GM18873 (cell line): ENCODE measurements at regions not wholly inside any gene's neighbourhood (a gene's known extent, or its start where the extent isn't known, plus 50 kb on each side); places are given as distances from the start of the nearest gene placed in this dataset.

Source experiments
- ATAC-seq: cut with Tn5 transposase; IDR thresholded peaks from one replicate; pipeline ENCODE4 v1.9.1; 2021; ENCODE audit warnings: mild to moderate bottlenecking, moderate library complexity, moderate number of reproducible peaks; ENCODE audit not compliant: unreplicated experiment, low FRiP score

DNA sequence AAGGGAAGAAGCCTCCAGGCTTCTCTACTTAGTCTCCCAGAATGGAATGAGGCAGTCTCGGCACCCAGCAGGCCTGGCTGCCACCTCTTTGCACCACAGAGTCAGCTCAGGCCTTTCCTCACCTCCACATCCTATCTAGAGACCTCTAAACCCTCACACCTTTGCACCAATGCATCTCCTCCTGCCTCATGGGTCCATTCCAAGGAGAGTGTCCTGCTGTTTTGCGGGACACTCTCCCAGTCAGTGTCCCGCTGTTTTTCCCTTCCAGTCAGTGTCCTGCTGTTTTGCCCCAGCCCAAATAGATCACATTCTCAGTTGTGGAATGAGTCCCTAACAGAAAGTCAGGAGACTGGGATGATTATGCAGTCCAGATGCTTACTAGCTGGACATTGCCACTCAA lies 185.6 kb upstream of the CAMK1G start:
- ATAC-seq = no peak

DNA sequence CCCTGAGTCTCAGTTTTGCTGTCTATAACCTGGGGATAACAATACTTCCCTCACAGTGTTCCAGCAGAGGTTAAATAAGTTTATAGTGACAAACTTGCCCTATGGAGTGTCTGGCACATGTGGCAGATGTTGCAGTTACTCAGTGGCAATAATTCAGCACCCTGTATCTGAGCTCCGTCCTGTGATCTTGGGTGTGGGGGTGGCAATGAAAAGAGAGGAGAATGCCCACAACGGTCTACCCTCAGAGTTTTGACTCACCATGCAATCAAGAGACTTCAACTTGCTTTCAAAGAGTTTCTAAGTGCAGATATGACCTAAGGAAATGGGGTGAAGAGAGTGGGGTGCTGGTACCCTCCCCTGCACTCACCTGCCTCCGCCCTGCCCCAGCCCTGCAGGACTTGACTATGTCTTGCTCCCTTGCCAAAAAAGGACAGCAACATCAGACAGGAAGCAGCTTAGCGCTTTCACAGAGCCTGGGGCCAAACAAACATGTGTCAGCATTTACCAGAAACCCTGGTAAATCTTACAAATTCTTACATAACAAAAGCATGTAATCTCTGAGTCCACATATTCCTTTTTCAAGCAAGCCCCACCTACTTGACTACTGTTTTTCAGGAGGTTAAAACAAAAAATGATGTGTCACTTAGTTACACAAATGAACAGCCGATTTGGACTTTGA lies 185.1 kb upstream of the CAMK1G start:
- no peak for ATAC-seq

DNA sequence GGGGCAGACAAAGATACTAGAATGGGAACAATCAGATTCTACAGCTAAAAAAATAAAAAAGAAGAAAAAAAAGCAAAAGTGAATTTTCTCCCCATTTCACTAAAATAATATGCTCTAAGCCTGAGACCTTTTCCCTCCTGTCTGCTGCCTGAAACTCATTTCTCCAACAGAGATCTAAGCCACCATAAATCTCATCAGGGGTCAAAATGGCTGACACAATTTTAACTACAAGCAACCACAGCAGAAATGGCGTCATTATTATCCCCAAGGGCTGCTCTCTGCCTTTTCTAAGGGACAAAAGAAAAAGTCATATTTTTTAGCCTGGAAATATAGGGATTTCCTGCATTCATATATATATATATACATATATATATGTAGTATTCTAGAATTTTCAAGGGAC lies 183.7 kb upstream of the CAMK1G start:
- no peak for ATAC-seq

DNA sequence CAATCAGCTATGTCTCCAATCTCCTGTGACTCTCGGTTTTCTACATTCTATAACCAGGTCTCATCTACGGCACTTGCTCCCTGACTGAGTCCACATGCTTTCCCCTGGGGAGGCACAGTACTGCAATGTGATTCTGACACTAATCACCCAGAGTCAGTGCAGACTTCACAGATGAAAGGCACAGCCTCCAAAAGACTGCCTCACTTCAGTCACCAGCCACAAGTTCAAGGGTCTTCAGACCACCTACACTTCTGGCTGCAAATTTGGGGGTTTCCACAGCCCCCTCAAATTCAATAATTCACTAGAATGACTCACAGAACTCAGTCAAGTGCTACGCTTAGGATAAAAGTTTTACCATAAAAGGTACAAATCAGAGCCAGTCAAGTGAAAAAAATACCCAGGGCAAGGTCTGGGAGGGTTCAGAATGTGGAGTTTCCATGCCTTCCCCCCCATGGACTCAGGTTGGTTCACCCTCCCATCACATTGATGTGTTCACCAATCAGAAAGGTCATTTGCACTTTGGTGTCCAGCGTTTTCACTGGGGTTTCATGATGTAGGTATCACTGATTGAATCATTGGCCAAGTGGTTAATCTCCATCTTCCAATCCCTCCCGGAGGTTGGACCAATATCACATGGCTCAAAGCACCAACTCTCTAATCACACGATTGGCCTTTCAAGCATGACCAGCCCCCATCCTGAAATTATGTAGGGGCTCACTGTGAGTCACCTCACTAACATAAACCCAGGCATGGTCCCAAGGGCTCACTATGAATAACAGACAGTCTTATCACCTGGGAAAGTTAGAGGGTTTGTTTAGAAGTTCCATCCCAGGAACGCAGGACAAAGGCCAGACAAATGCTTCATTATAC lies 182.9 kb upstream of the CAMK1G start:
- no peak for ATAC-seq

DNA sequence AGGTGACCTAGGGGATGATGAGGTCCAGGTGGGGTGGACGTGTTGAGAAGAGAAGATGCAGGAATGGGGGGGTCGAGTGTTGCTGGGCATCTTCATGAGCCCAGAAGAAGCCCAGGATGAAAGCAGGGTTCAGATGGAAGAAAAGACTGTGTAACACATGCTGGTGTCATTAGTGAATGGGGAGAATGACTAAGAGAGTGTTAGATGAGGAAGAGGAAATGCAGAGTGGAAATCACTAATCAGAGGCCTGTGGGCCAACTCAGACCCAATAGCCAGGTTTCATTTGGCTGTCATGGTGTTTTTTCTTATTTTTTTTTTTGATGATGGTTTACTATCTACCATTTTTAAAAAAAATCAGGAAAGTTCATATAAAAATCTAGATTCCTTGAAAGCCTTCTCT lies 180.8 kb upstream of the CAMK1G start:
- ATAC-seq = no peak

DNA sequence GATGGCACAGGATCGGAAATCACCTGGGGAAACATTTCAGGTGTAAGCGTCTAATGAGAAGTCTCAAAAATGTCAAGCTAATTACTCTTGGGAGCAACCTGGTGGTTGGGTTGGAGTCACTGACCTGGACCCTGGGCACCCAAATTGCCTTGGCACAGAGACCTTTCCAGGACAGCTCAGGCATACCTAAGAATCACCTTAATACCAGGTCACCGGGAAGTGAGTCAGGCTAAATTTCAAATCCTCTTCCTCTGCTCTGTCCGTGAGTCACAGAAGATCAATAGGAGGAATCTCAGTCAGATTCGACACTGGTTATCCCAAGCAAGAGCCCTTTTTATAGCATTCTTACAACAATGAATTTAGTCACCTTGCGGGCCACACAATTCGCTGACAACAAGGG lies 179.6 kb upstream of the CAMK1G start:
- no peak for ATAC-seq

DNA sequence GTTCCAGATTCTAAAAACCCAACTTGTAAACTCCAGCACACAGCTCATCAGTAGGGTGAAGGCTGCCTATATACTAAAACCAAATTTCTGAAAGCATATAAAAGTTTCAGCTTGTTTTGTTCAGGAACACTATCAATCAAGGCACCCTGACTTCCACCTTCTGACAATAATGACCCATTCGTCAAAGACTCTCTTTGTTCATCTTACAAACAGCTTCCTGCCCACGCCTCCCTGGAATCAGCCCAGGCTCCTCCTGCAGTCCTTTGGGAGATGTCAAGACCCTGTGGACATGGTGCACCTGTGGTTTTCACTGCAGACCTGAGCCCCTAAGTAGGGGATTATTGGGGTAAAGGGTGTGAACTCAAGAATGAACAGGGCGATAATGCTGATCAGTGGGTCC lies 178.9 kb upstream of the CAMK1G start:
- ATAC-seq = no peak

DNA sequence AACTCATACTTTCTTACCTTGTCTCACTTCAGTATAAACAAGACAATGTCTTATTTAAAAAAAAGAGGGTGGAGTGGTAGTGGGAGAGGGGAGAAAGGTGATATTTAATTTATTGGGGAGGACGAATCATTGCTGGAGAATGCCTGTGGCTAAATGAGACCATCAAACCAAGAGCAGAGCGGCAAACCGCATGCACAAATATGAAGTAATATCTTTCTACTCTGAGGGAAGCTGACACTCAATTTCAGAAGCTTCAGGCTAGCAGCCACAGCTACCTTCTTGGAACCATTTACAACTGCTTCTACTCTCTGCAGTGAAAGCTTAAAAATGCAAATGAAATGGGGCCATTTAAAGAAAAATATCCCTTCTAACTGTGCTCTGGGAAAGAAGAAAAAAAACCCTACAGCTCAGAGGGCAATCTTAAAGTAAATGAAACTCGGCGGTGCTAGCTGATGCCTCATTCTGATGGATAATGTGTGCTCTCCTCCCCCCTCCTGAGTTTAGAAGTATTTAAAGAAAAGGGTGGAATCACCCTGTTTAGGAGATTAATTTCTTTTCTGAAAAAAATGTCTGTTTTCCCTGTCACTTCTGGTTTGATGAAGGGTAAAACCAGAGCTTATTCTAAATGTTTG lies 178.2 kb upstream of the CAMK1G start:
- no peak for ATAC-seq

DNA sequence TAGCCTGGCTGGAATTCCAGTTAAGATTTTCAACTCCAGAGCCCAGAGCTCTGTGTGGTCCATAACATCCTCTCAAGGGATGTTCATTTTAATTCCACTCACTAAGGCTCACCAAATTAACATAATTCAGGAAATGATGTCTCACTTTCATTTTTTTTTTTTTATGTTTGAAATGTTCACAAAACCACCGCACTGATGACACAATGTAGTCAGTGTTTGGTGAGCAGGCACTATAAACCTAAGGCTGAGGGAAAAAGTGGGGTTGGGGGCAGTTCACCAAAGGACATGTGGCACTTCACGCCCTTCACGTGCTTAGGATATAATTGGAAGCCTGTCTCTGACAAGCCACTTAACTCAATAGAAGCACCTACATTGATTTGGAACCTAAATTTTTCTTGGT lies 177.3 kb upstream of the CAMK1G start:
- no peak for ATAC-seq

DNA sequence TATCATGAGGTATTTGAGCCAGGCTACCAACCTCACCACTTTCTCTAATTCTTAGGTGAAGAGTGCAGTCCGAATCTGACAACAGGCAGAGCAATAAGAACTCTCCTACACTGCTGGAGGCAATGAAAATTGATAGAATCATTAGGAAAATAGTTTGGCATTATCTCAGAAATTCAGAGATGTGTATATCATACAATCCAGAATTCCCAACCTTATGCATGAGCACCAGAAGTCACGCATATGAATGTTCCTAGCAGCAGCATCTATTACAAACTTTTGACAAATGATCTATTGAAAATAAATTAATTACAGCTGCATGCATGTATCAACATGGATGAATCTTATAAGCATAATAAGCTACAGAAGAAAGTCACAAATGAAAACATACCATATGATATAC lies 176.9 kb upstream of the CAMK1G start:
- no peak for ATAC-seq

DNA sequence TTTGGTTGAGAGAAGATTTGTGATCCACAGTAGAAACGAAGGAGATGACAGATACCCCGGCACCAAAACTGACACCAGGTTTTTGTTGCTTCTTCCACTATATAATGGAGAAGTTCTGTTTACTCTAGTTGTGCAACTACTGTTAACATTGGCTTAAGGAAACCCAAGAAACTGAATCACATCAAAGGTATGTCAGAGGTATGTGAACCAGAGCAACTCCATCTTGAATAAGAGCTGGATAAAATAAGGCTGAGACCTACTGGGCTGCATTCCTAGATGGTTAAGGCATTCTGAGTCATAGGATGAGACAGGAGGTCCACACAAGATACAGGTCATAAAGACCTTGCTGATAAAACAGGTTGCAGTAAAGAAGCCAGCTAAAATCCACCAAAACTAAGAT lies 173.7 kb upstream of the CAMK1G start:
- ATAC-seq = no peak

DNA sequence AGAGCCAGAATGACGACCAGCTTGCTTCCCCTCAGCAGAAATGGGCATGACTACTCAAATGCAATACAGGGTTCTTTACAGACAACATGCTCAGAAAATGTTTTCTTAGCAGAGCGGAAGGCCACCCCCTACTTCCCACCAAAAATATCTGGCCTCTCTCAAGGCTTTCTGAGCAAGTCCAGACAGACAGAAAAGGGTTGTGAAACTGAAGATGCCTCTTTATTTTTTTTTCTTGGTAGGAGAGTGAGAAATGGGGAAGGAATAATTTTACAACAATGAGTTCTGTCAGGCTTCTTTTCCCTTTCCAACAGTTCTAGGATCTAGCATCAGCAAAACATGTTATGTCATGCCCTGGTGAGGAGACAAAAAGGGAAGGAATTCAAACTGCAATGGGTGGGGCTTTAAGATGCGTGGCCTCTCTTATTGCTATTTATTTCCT lies 172.0 kb upstream of the CAMK1G start:
- no peak for ATAC-seq

DNA sequence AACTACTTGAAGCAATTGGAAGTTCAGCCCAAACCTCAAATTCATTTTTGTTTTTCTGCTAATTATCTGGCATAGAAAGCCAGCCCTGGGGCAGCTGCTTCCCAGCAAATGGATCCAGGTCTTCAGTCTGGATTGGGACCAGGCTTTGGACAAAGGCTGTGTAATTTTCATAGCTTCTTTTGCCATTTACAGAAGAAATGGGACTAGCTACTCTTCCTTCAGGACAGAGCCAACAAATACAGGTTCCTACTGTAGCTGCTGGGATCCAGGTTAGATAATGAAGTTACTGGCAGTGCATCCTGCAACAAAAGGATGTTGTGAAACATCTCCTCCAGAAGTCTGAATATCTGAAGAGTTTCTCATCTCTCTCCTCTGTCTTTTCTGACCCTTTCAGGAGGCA lies 171.5 kb upstream of the CAMK1G start:
- no peak for ATAC-seq

DNA sequence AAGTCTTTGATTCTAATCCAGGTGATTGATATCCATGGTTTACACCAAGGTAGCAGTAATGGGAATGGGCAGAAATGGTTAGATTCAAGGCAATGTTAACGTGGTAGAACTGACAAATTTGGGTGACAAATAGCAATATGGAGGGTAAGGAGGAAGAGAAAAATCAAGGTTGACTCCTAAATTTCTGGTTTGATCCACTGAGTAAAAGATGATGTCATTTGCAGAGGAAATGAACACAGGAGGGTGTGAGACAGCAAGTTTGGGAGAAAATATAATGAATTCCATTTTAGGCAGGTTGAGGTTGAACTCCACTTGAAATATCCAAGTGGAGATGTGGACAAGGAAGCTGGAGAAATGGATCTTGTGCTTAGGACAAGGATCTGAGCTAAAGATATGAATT lies 170.9 kb upstream of the CAMK1G start:
- ATAC-seq = no peak

DNA sequence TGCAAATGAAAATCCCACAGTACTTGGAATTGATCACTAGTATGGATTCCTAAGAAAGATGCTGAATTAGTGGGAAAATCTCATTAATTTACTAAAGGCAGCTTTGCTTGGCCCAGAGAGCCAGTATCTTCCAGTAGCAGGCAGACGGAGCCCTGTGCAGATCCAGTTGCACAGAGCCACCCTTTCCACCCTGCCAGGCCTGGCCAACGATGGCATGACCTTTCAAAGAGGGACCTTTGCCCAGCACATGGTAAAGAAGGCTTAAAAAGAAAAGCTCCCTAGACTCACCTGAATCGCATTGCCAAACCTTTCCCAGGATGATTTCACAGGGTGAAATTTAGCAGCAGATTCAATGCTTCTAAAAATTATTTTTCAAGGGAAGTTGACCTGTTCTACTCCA lies 170.5 kb upstream of the CAMK1G start:
- no peak for ATAC-seq

DNA sequence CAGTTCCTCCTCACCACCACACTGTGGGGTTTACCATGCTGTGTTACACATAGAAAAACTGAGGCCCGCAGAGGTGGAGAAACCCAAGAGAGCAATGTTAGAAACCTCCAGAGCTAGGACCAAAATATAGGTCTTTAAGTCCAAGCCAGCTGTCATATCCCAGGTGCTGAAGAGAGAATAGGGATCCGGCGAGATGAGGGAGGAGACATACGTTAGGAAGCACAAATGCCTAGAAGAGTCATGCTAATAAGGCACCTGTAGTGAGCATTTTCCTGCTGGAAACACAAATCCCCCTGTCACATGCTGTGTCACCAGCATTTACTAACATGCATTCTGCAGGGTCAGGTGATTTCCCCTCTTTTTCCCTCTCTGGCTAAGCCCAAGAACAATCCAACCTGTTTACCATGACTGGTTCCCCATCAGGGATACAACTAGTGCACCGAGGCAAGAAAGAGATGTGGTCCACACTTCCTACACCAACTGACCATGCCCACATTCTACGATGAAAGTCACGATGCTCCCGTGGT lies 168.6 kb upstream of the CAMK1G start:
- ATAC-seq = no peak

DNA sequence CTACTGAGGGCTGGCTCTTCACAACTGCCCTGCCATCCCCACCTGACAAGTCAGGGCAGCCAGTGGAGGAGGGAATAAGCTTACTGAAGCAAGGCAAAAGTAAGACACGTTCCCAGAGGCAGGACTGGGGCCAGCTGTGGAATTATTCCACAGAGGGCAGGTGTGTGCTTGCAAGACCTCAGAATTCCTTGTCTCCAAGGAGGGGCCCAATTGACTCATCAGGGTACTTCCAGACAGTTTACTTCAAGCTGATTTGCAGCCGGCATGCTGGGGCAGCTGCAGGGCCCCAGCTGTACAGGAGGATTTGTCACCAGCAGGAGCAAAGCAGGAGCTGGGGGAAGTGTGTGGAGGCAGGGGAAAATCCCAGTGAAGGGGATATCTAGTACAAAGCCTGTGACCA lies 167.5 kb upstream of the CAMK1G start:
- no peak for ATAC-seq

DNA sequence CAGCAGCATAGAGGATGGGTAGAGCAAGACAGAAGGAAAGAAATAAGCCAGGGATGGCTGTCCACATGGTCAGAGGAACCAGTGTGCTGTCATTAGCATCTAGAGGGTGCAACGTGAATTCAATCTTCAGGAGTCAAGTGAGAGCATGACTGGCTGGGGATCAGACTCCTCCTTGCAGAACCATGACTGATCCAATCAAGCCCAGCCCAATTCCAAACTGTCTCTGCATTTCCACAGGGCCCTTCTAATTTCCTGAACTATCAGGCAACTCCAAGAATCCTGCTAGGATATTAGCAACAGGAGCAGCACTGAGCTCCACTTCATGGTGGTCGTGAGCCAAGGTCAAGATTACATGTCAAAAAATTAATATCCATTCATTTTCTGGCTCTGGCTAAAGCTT lies 166.8 kb upstream of the CAMK1G start:
- no peak for ATAC-seq

DNA sequence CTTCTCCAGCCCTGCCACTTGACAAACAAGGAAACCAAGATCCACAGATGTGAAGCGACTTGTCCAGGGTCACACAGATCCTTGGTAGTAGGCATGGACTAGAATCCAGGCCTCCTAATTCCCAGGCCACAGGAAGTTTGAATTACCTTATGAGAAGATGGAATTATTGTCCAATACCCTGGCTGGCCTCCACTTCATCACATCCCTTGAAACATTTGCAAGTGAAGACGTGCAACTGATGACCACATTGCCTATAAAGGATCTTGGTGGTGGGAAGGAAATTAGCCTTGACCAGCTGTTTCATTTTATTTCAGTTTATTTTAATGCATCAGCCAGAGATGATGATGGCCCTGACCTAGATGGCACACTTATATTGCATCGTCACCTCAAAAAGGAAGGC lies 165.8 kb upstream of the CAMK1G start:
- no peak for ATAC-seq

DNA sequence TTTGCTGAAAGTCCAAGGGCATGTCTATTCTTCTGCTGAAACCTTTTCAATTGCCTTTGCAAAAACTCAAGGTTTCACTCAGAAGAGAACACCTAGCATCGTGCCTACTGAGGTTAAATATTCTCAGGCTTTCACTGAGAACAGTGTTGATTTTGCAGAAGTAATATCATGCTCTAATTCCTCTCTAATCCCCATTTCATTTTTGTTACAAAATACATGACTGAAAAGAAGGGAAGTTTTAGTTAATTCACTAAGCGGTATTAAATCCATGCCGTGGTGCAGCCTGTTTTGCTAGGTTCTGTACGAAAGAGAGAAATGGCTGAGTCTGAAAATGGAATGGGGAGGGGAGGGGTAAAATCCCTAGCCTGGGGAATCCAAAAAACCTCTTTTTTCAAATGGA lies 163.2 kb upstream of the CAMK1G start:
- no peak for ATAC-seq

DNA sequence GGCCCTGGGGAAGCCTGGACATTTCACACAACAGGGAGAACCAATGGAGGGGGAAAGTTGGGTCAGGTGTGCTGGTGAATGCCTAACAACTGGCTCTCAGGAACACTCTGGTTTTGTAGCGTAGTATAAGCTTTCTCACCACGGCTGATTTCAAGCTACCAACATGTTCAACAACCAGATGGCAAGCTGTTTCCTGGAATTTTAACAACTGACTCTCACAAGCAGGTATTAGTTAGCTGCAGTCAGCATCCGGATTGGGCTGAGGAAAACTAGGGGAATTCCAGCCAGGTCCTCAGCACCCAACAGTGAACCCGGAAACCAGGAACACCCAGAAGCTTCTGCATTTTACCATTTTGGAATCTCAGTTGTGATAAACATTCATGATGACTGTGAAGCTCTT lies 162.3 kb upstream of the CAMK1G start:
- no peak for ATAC-seq
